SK-N-SH (cell line): ENCODE measurements at regions not wholly inside any gene's neighbourhood (a gene's known extent, or its start where the extent isn't known, plus 50 kb on each side); places are given as distances from the start of the nearest gene placed in this dataset.

ENCODE experiments used
- CTCF ChIA-PET: fragments of 300-600, 350-600 bp; formaldehyde crosslinking; extraction: SDS; loops from one replicate; lab custom pipeline; 2021; lab: Yijun Ruan, JAX
- POLR2A ChIA-PET: fragments of 350-600 bp; sonication (Branson Sonifier 250); formaldehyde crosslinking; extraction: SDS; loops from one replicate; lab custom pipeline; 2020; ENCODE audit warnings: antibody characterized with exemption, inconsistent platforms; lab: Yijun Ruan, JAX
- DNase-seq: peaks from one replicate; pipeline ENCODE4 v3.0.0; 2012
- H2AFZ ChIP-seq: fragments of 200-600 bp; sonication (generic); 2 replicates; pipeline ENCODE4 v1.8.1; 2016; ENCODE audit warnings: antibody characterized with exemption, mild to moderate bottlenecking, low read depth
- H3F3A ChIP-seq: fragments of 200-600 bp; sonication (generic); replicated peaks from 2 replicates; pipeline ENCODE3; 2016; ENCODE audit warnings: antibody characterized with exemption, mild to moderate bottlenecking; ENCODE audit not compliant: insufficient read depth
- H3K27ac ChIP-seq, 2 experiments: fragments of 200-500 bp in 1 of 2; fragments of 200-600 bp in 1 of 2; sonication (Bioruptor generic) in 1 of 2; sonication (generic), shearing (Covaris generic) in 1 of 2; 2 replicates each; pipeline versions ENCODE4 v1.5.1 to v1.6.1; 2014 to 2016; ENCODE audit warnings: low read depth in 2 of 2, inconsistent platforms in 1 of 2, low read length in 1 of 2, mild to moderate bottlenecking in 1 of 2, mixed read lengths in 1 of 2
- H3K27me3 ChIP-seq: fragments of 200-600 bp; sonication (generic), shearing (Covaris generic); 2 replicates; pipeline ENCODE4 v1.6.1; 2016; ENCODE audit warnings: mixed run types; ENCODE audit not compliant: insufficient read depth
- H3K36me3 ChIP-seq, 2 experiments: fragments of 200-500 bp in 1 of 2; fragments of 200-600 bp in 1 of 2; sonication (Bioruptor generic) in 1 of 2; sonication (generic) in 1 of 2; replicated peaks in 1 of 2; 2 replicates each; pipeline versions ENCODE3 to v1.5.1; 2014 to 2016; ENCODE audit warnings: low read length in 1 of 2, mild to moderate bottlenecking in 1 of 2; ENCODE audit not compliant: insufficient read depth in 2 of 2, control insufficient read depth in 1 of 2
- H3K4me1 ChIP-seq, 2 experiments: fragments of 200-500 bp in 1 of 2; fragments of 200-600 bp in 1 of 2; sonication (Bioruptor generic) in 1 of 2; sonication (generic), shearing (Covaris generic) in 1 of 2; 2 replicates each; pipeline versions ENCODE4 v1.5.1 to v1.6.1; 2014 to 2016; ENCODE audit warnings: low read depth in 1 of 2, low read length in 1 of 2, mixed run types in 1 of 2; ENCODE audit not compliant: insufficient read depth in 2 of 2, control insufficient read depth in 1 of 2
- H3K4me2 ChIP-seq: fragments of 200-600 bp; sonication (generic), shearing (Covaris generic); 2 replicates; pipeline ENCODE4 v1.6.1; 2017; ENCODE audit warnings: mixed run types
- H3K4me3 ChIP-seq, 2 experiments: fragments of 200-500 bp in 1 of 2; fragments of 200-600 bp in 1 of 2; sonication (Bioruptor generic) in 1 of 2; sonication (generic), shearing (Covaris generic) in 1 of 2; 2 replicates each; pipeline versions ENCODE4 v1.5.1 to v1.8.1; 2014 to 2016; ENCODE audit warnings: low read depth in 2 of 2, inconsistent platforms in 1 of 2, low read length in 1 of 2, mild to moderate bottlenecking in 1 of 2, mixed read lengths in 1 of 2, moderate library complexity in 1 of 2
- H3K79me2 ChIP-seq: fragments of 200-600 bp; sonication (generic); 2 replicates; pipeline ENCODE4 v1.8.1; 2017; ENCODE audit warnings: mild to moderate bottlenecking; ENCODE audit not compliant: insufficient read depth
- H3K9ac ChIP-seq: fragments of 200-600 bp; sonication (generic); 2 replicates; pipeline ENCODE4 v1.6.1; 2017; ENCODE audit warnings: mixed run types
- H3K9me2 ChIP-seq: fragments of 200-600 bp; sonication (generic); 2 replicates; pipeline ENCODE4 v1.6.1; 2017; ENCODE audit warnings: mixed run types
- H3K9me3 ChIP-seq: fragments of 200-600 bp; sonication (generic); 2 replicates; pipeline ENCODE4 v1.6.1; 2017; ENCODE audit warnings: mixed run types, mild to moderate bottlenecking, moderate library complexity
- H4K20me1 ChIP-seq: fragments of 200-600 bp; sonication (generic); 2 replicates; pipeline ENCODE4 v1.6.1; 2017; ENCODE audit warnings: mild to moderate bottlenecking, mixed run types; ENCODE audit not compliant: insufficient read depth
- EP300 ChIP-seq, 2 experiments: IDR thresholded peaks; 2 replicates each; pipeline versions ENCODE4 v1.4.0 to v1.6.1; 2012; ENCODE audit warnings: borderline replicate concordance in 1 of 2, low read depth in 1 of 2, low read length in 1 of 2
- EZH2phosphoT487 ChIP-seq: fragments of 200-600 bp; sonication (generic); IDR thresholded peaks from 2 replicates; pipeline ENCODE4 v1.6.1; 2017; ENCODE audit warnings: low read depth, mixed run types, mild to moderate bottlenecking, antibody characterized with exemption, moderate library complexity, borderline replicate concordance
- FOSL2 ChIP-seq: IDR thresholded peaks from 2 replicates; pipeline ENCODE4 v1.4.0; 2012; ENCODE audit warnings: low read depth, mild to moderate bottlenecking, moderate library complexity, borderline replicate concordance
- GABPA ChIP-seq: IDR thresholded peaks from 2 replicates; pipeline ENCODE4 v1.4.0; 2012; ENCODE audit warnings: low read depth, mild to moderate bottlenecking
- JUND ChIP-seq: IDR thresholded peaks from 2 replicates; pipeline ENCODE4 v1.4.0; 2012
- MEF2A ChIP-seq: IDR thresholded peaks from 2 replicates; pipeline ENCODE4 v1.4.0; 2012; ENCODE audit warnings: low read depth, borderline replicate concordance
- MXI1 ChIP-seq: IDR thresholded peaks from 2 replicates; pipeline ENCODE4 v1.6.1; 2012; ENCODE audit warnings: mild to moderate bottlenecking, low read depth, low read length, improper control_type of control experiment
- NFIC ChIP-seq: IDR thresholded peaks from 2 replicates; pipeline ENCODE4 v1.4.0; 2012; ENCODE audit warnings: borderline replicate concordance
- PBX3 ChIP-seq: IDR thresholded peaks from 2 replicates; pipeline ENCODE4; 2012
- RAD21 ChIP-seq: IDR thresholded peaks from 2 replicates; pipeline ENCODE4 v1.6.1; 2012; ENCODE audit warnings: mild to moderate bottlenecking, low read length
- RCOR1 ChIP-seq: fragments of 150-350 bp; IDR thresholded peaks from 2 replicates; pipeline ENCODE4 v1.6.1; 2017; ENCODE audit warnings: antibody characterized with exemption, low read length
- RFX5 ChIP-seq: IDR thresholded peaks from 2 replicates; pipeline ENCODE4 v1.6.1; 2012; ENCODE audit warnings: mild to moderate bottlenecking, improper control_type of control experiment, low read length
- RXRA ChIP-seq: IDR thresholded peaks from 2 replicates; pipeline ENCODE4 v1.4.0; 2012; ENCODE audit warnings: low read depth, mild to moderate bottlenecking, borderline replicate concordance
- SMC3 ChIP-seq: IDR thresholded peaks from 2 replicates; pipeline ENCODE4 v1.6.1; 2012; ENCODE audit warnings: low read depth, low read length, improper control_type of control experiment
- USF1 ChIP-seq: IDR thresholded peaks from 2 replicates; pipeline ENCODE4 v1.4.0; 2012; ENCODE audit warnings: low read depth, borderline replicate concordance
- USF2 ChIP-seq: fragments of 150-350 bp; IDR thresholded peaks from 2 replicates; pipeline ENCODE4 v1.6.1; 2017; ENCODE audit warnings: antibody characterized with exemption, low read length, low read depth, borderline replicate concordance
- YY1 ChIP-seq: IDR thresholded peaks from 2 replicates; pipeline ENCODE4 v1.4.0; 2012; ENCODE audit warnings: low read depth, mild to moderate bottlenecking
- ZBTB33 ChIP-seq: IDR thresholded peaks from 2 replicates; pipeline ENCODE4 v1.4.0; 2012; ENCODE audit warnings: low read depth, borderline replicate concordance
- WGBS: methylation state at CpG from one replicate; pipeline ENCODE4 v1.1.6; 2017; ENCODE audit warnings: low lambda C conversion rate; 5-methylcytosine and 5-hydroxymethylcytosine counted together
- TF ChIP-seq, protein P1 (sequence below): IDR thresholded peaks from 2 replicates; pipeline ENCODE4 v1.6.1; 2012; ENCODE audit warnings: mild to moderate bottlenecking, low read depth, low read length, moderate library complexity

DNA sequence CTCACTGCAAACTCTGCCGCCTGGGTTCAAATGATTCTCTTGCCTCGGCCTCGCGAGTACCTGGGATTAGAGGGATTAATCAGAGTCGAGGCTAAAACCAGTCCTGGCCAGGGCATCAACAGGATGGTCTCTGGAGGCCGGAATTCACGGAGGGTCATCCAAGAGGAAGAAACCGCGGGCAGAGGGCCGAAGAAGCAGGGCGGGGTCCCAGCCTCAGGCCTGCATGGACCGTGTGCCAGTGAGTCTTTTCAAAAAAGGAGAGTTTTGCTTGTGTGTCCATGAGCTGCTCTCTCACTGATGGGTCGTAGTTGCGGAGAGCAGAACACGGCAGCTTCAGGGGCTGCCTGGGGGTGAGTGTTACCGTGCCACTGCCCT, 295.1 kb upstream of the ZNF337 start:
- H3K27me3 ChIP-seq, result no peaks in the 10 kb centered on the region; the same call in 1 of the 2 replicates
- no peaks in the 10 kb centered on the region for H3K9me3 ChIP-seq
- TF ChIP-seq YY1 (no peak), MEF2A (no peak), USF1 (no peak), USF2 (no peak), EP300 (IDR thresholded peaks at IDR 0.05; ENCODE audit: borderline replicate concordance in 1 of 2, low read depth in 1 of 2, low read length in 1 of 2) (no peak), RFX5 (no peak), JUND (no peak), GABPA (no peak), SMC3 (no peak), ZBTB33 (no peak), EZH2phosphoT487 (no peak), RCOR1 (no peak), RAD21 (no peak), RXRA (no peak), PBX3 (no peak), NFIC (no peak), FOSL2 (no peak), MXI1 (no peak)
- TF ChIP-seq, protein P1, sequence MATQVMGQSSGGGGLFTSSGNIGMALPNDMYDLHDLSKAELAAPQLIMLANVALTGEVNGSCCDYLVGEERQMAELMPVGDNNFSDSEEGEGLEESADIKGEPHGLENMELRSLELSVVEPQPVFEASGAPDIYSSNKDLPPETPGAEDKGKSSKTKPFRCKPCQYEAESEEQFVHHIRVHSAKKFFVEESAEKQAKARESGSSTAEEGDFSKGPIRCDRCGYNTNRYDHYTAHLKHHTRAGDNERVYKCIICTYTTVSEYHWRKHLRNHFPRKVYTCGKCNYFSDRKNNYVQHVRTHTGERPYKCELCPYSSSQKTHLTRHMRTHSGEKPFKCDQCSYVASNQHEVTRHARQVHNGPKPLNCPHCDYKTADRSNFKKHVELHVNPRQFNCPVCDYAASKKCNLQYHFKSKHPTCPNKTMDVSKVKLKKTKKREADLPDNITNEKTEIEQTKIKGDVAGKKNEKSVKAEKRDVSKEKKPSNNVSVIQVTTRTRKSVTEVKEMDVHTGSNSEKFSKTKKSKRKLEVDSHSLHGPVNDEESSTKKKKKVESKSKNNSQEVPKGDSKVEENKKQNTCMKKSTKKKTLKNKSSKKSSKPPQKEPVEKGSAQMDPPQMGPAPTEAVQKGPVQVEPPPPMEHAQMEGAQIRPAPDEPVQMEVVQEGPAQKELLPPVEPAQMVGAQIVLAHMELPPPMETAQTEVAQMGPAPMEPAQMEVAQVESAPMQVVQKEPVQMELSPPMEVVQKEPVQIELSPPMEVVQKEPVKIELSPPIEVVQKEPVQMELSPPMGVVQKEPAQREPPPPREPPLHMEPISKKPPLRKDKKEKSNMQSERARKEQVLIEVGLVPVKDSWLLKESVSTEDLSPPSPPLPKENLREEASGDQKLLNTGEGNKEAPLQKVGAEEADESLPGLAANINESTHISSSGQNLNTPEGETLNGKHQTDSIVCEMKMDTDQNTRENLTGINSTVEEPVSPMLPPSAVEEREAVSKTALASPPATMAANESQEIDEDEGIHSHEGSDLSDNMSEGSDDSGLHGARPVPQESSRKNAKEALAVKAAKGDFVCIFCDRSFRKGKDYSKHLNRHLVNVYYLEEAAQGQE, result no peak
- TF ChIP-seq, all 33 proteins: peak for 0
- H3K4me3 ChIP-seq, result no peak overlapping the region
- no peak overlapping the region for H3K4me2 ChIP-seq
- 78% methylated on average over 16 of the region's 16 CpGs for WGBS
- no peak for DNase-seq
- H3K9me2 ChIP-seq, result no peaks in the 10 kb centered on the region
- POLR2A ChIA-PET, result no interaction called here
- no peaks in the 10 kb centered on the region for H3K36me3 ChIP-seq
- peaks cover 0 to 8% of the 10 kb centered on the region in 2 experiments; a peak in 1 of 4 replicates for H3K4me1 ChIP-seq
- no peak overlapping the region for H3K9ac ChIP-seq
- H3K27ac ChIP-seq, result no peak overlapping the region
- no peaks in the 10 kb centered on the region for H3K79me2 ChIP-seq
- no peak overlapping the region for H2AFZ ChIP-seq
- CTCF ChIA-PET, result no interaction called here
- H3F3A ChIP-seq, result no peaks in the 10 kb centered on the region
- H4K20me1 ChIP-seq, result no peaks in the 10 kb centered on the region
